ENCODE measurements at regions not wholly inside any gene's neighbourhood (a gene's known extent, or its start where the extent isn't known, plus 50 kb on each side); places are given as distances from the start of the nearest gene placed in this dataset.
A peak's percentile ranks its signal among the peaks of the same experiment; 100 is the strongest.

- peaks cover 0 to 3% (median 0%) of the 10 kb centered on the region in 7 donors for H3K9me3 Mint-ChIP-seq
- peak overlapping the region in 1 of 6 donors; percentile 16 for H3K27ac Mint-ChIP-seq
- H3K4me3 Mint-ChIP-seq, result no peak overlapping the region
- H3K4me1 Mint-ChIP-seq, result peaks cover 18 to 27% (median 27%) of the 10 kb centered on the region in 3 donors
- ATAC-seq (ENCODE audit: low read depth in 2 of 2), result no peak
- no peaks in the 10 kb centered on the region for H3K27me3 Mint-ChIP-seq
- no peak for DNase-seq
- H3K36me3 Mint-ChIP-seq, result no peaks in the 10 kb centered on the region
Observed at GRCh38 chr15:38685686-38686339, 121.2 kb upstream of the RASGRP1 start.

GRCh38 chr15:38687340-38687739 lies 122.7 kb upstream of the RASGRP1 start:
- Mint-ChIP-seq H3K9me3 (peaks cover 0 to 2% (median 0%) of the 10 kb centered on the region in 7 donors), H3K27ac (peak overlapping the region in 1 of 6 donors; percentile 7), H3K36me3 (no peaks in the 10 kb centered on the region), H3K4me1 (peaks cover 13 to 16% (median 14%) of the 10 kb centered on the region in 3 donors), H3K27me3 (no peaks in the 10 kb centered on the region), H3K4me3 (no peak overlapping the region)
- DNase-seq, result no peak
- no peak for ATAC-seq (ENCODE audit: low read depth in 2 of 2)

GRCh38 chr15:38687775-38688495 lies 123.3 kb upstream of the RASGRP1 start:
- no peak overlapping the region for H3K4me3 Mint-ChIP-seq
- ATAC-seq (ENCODE audit: low read depth in 2 of 2), result no peak
- no peaks in the 10 kb centered on the region for H3K27me3 Mint-ChIP-seq
- no peak overlapping the region for H3K27ac Mint-ChIP-seq
- H3K9me3 Mint-ChIP-seq, result no peaks in the 10 kb centered on the region
- peaks cover 7 to 10% (median 9%) of the 10 kb centered on the region in 3 donors for H3K4me1 Mint-ChIP-seq
- DNase-seq, result no peak
- no peaks in the 10 kb centered on the region for H3K36me3 Mint-ChIP-seq

- Mint-ChIP-seq H3K4me1 (peaks cover 0 to 2% (median 1%) of the 10 kb centered on the region in 3 donors), H3K4me3 (no peak overlapping the region), H3K27me3 (no peaks in the 10 kb centered on the region), H3K27ac (peak overlapping the region in 2 of 6 donors; percentile 5 to 37), H3K9me3 (no peaks in the 10 kb centered on the region), H3K36me3 (no peaks in the 10 kb centered on the region)
- DNase-seq (no peak), ATAC-seq (ENCODE audit: low read depth in 2 of 2) (no peak)
Observed at GRCh38 chr15:38688761-38689160, 124.1 kb upstream of the RASGRP1 start.

GRCh38 chr15:38689522-38689921 lies 124.9 kb upstream of the RASGRP1 start:
- Mint-ChIP-seq H3K4me1 (no peaks in the 10 kb centered on the region), H3K36me3 (no peaks in the 10 kb centered on the region), H3K27ac (peak overlapping the region in 1 of 6 donors; percentile 33)

GRCh38 chr15:38690216-38690615 lies 125.6 kb upstream of the RASGRP1 start:
- no peak for DNase-seq
- no peaks in the 10 kb centered on the region for H3K27me3 Mint-ChIP-seq
- ATAC-seq (ENCODE audit: low read depth in 2 of 2), result no peak
- no peaks in the 10 kb centered on the region for H3K36me3 Mint-ChIP-seq
- no peak overlapping the region for H3K4me3 Mint-ChIP-seq
- no peaks in the 10 kb centered on the region for H3K4me1 Mint-ChIP-seq
- H3K9me3 Mint-ChIP-seq, result no peaks in the 10 kb centered on the region
- no peak overlapping the region for H3K27ac Mint-ChIP-seq

More at GRCh38 chr15:38689522-38689921, 124.9 kb upstream of the RASGRP1 start:
- no peak for DNase-seq
- no peak for ATAC-seq (ENCODE audit: low read depth in 2 of 2)
- no peaks in the 10 kb centered on the region for H3K27me3 Mint-ChIP-seq
- H3K4me3 Mint-ChIP-seq, result peak overlapping the region in 1 of 8 donors; percentile 31
- H3K9me3 Mint-ChIP-seq, result no peaks in the 10 kb centered on the region

- no peaks in the 10 kb centered on the region for H3K4me1 Mint-ChIP-seq
- no peak overlapping the region for H3K27ac Mint-ChIP-seq
Observed at GRCh38 chr15:38690719-38691332, 126.2 kb upstream of the RASGRP1 start.

GRCh38 chr15:38691377-38691776 lies 126.8 kb upstream of the RASGRP1 start:
- Mint-ChIP-seq H3K4me1 (no peaks in the 10 kb centered on the region), H3K4me3 (no peak overlapping the region)

More at GRCh38 chr15:38690719-38691332, 126.2 kb upstream of the RASGRP1 start:
- Mint-ChIP-seq H3K9me3 (no peaks in the 10 kb centered on the region), H3K4me3 (no peak overlapping the region), H3K27me3 (no peaks in the 10 kb centered on the region), H3K36me3 (no peaks in the 10 kb centered on the region)
- ATAC-seq (ENCODE audit: low read depth in 2 of 2), result peak; percentile 71 to 85
- peak; percentile 61 for DNase-seq

GRCh38 chr15:38691965-38692788 lies 127.6 kb upstream of the RASGRP1 start:
- no peaks in the 10 kb centered on the region for H3K9me3 Mint-ChIP-seq
- no peak for ATAC-seq (ENCODE audit: low read depth in 2 of 2)
- DNase-seq, result no peak
- no peaks in the 10 kb centered on the region for H3K27me3 Mint-ChIP-seq
- H3K4me1 Mint-ChIP-seq, result no peaks in the 10 kb centered on the region
- H3K27ac Mint-ChIP-seq, result no peak overlapping the region
- peak overlapping the region in 1 of 8 donors; percentile 22 for H3K4me3 Mint-ChIP-seq
- no peaks in the 10 kb centered on the region for H3K36me3 Mint-ChIP-seq

More at GRCh38 chr15:38691377-38691776, 126.8 kb upstream of the RASGRP1 start:
- no peak for ATAC-seq (ENCODE audit: low read depth in 2 of 2)
- no peak for DNase-seq
- Mint-ChIP-seq H3K36me3 (no peaks in the 10 kb centered on the region), H3K27me3 (no peaks in the 10 kb centered on the region), H3K9me3 (no peaks in the 10 kb centered on the region), H3K27ac (no peak overlapping the region)

GRCh38 chr15:38692789-38693062 lies 128.1 kb upstream of the RASGRP1 start:
- Mint-ChIP-seq H3K27me3 (no peaks in the 10 kb centered on the region), H3K4me3 (no peak overlapping the region), H3K4me1 (no peaks in the 10 kb centered on the region), H3K27ac (no peak overlapping the region), H3K9me3 (no peaks in the 10 kb centered on the region), H3K36me3 (no peaks in the 10 kb centered on the region)
- DNase-seq, result no peak
- ATAC-seq (ENCODE audit: low read depth in 2 of 2), result no peak

- Mint-ChIP-seq H3K4me1 (peaks cover 0 to 4% (median 4%) of the 10 kb centered on the region in 3 donors), H3K27me3 (peaks cover 0 to 3% (median 0%) of the 10 kb centered on the region in 3 donors), H3K36me3 (no peaks in the 10 kb centered on the region), H3K9me3 (no peaks in the 10 kb centered on the region), H3K27ac (no peak overlapping the region), H3K4me3 (no peak overlapping the region)
- DNase-seq (no peak), ATAC-seq (ENCODE audit: low read depth in 2 of 2) (no peak)
Observed at GRCh38 chr15:38695249-38696108, 130.9 kb upstream of the RASGRP1 start.

GRCh38 chr15:38696109-38696727 lies 131.6 kb upstream of the RASGRP1 start:
- Mint-ChIP-seq H3K9me3 (no peaks in the 10 kb centered on the region), H3K27ac (no peak overlapping the region), H3K4me1 (peaks cover 0 to 4% (median 4%) of the 10 kb centered on the region in 3 donors), H3K36me3 (no peaks in the 10 kb centered on the region), H3K4me3 (no peak overlapping the region), H3K27me3 (peaks cover 0 to 3% (median 0%) of the 10 kb centered on the region in 3 donors)
- ATAC-seq (ENCODE audit: low read depth in 2 of 2) (no peak), DNase-seq (no peak)

Measured in naive B cell (primary cell).